ENCODE measurements at regions not wholly inside any gene's neighbourhood (a gene's known extent, or its start where the extent isn't known, plus 50 kb on each side); places are given as distances from the start of the nearest gene placed in this dataset.
"Not testable (repeated sequence)": the region's sequence is repeated elsewhere in the genome, so short reads cannot be mapped to it uniquely, and the experiment has no call there.

GRCh38 chr5:27773166-27773565 lies 734.8 kb upstream of the CDH9 start:
- Histone ChIP-seq H3K9me3 (ENCODE audit: control insufficient read depth, insufficient read depth, low read length) (no peaks in the 10 kb centered on the region; the same call in 1 of the 2 replicates), H3K27ac (ENCODE audit: low read depth, low read length) (no peak overlapping the region), H3K27me3 (ENCODE audit: control insufficient read depth, insufficient read depth, low read length) (no peaks in the 10 kb centered on the region), H3K4me3 (ENCODE audit: low read depth, low read length) (no peak overlapping the region)
- no peak for DNase-seq (ENCODE audit: low read depth, low spot score)
- ChIA-PET CTCF (no interaction called here), POLR2A (no interaction called here)
- no peak for TF ChIP-seq CTCF (IDR thresholded peaks at IDR 0.05; ENCODE audit: low read depth, low read length)

GRCh38 chr5:27769748-27770402 lies 731.5 kb upstream of the CDH9 start:
- POLR2A ChIA-PET: no interaction called here

GRCh38 chr5:27748847-27749246 lies 710.5 kb upstream of the CDH9 start:
- no peak for TF ChIP-seq CTCF (IDR thresholded peaks at IDR 0.05; ENCODE audit: low read depth, low read length)
- POLR2A ChIA-PET: no interaction called here
- H3K27me3 ChIP-seq (ENCODE audit: control insufficient read depth, insufficient read depth, low read length): no peaks in the 10 kb centered on the region

More at GRCh38 chr5:27769748-27770402, 731.5 kb upstream of the CDH9 start:
- CTCF ChIA-PET: no interaction called here
- no peak for TF ChIP-seq CTCF (IDR thresholded peaks at IDR 0.05; ENCODE audit: low read depth, low read length)
- no peak overlapping the region for H3K27ac ChIP-seq (ENCODE audit: low read depth, low read length)
- DNase-seq (ENCODE audit: low read depth, low spot score): no peak
- H3K27me3 ChIP-seq (ENCODE audit: control insufficient read depth, insufficient read depth, low read length): no peaks in the 10 kb centered on the region
- H3K4me3 ChIP-seq (ENCODE audit: low read depth, low read length): no peak overlapping the region
- peaks cover 4% of the 10 kb centered on the region; the same call in 1 of the 2 replicates for H3K9me3 ChIP-seq (ENCODE audit: control insufficient read depth, insufficient read depth, low read length)

GRCh38 chr5:27743383-27743979 lies 705.1 kb upstream of the CDH9 start:
- peaks cover 17% of the 10 kb centered on the region for H3K9me3 ChIP-seq (ENCODE audit: control insufficient read depth, insufficient read depth, low read length)
- H3K4me3 ChIP-seq (ENCODE audit: low read depth, low read length); CTCF ChIA-PET; H3K27ac ChIP-seq (ENCODE audit: low read depth, low read length); H3K27me3 ChIP-seq (ENCODE audit: control insufficient read depth, insufficient read depth, low read length); POLR2A ChIA-PET; DNase-seq (ENCODE audit: low read depth, low spot score): not testable (repeated sequence)

More at GRCh38 chr5:27748847-27749246, 710.5 kb upstream of the CDH9 start:
- H3K4me3 ChIP-seq (ENCODE audit: low read depth, low read length): no peak overlapping the region
- CTCF ChIA-PET: no interaction called here
- H3K9me3 ChIP-seq (ENCODE audit: control insufficient read depth, insufficient read depth, low read length): peaks cover 6% of the 10 kb centered on the region
- no peak for DNase-seq (ENCODE audit: low read depth, low spot score)
- H3K27ac ChIP-seq (ENCODE audit: low read depth, low read length): no peak overlapping the region

GRCh38 chr5:27742805-27743204 lies 704.4 kb upstream of the CDH9 start:
- DNase-seq (ENCODE audit: low read depth, low spot score): no peak
- POLR2A ChIA-PET: no interaction called here
- no peak for TF ChIP-seq CTCF (IDR thresholded peaks at IDR 0.05; ENCODE audit: low read depth, low read length)
- no peak overlapping the region for H3K4me3 ChIP-seq (ENCODE audit: low read depth, low read length)
- CTCF ChIA-PET: no interaction called here
- no peak overlapping the region for H3K27ac ChIP-seq (ENCODE audit: low read depth, low read length)
- peaks cover 17% of the 10 kb centered on the region for H3K9me3 ChIP-seq (ENCODE audit: control insufficient read depth, insufficient read depth, low read length)
- no peaks in the 10 kb centered on the region for H3K27me3 ChIP-seq (ENCODE audit: control insufficient read depth, insufficient read depth, low read length)
